Esophagus squamous epithelium (tissue), 5 donors: ENCODE measurements at regions not wholly inside any gene's neighbourhood (a gene's known extent, or its start where the extent isn't known, plus 50 kb on each side); places are given as distances from the start of the nearest gene placed in this dataset.

Source experiments
- DNase-seq: peaks from one replicate; lab custom pipeline; 2025; lab: John Stamatoyannopoulos, UW
- H3K27ac ChIP-seq, 4 donors: fragments of 200-600 bp; sonication (generic); one replicate each; pipeline ENCODE4 v1.5.1; 2016 to 2019; ENCODE audit warnings: mild to moderate bottlenecking in 1 of 4
- H3K27me3 ChIP-seq, 4 donors: fragments of 200-600 bp; sonication (generic); 1 replicate in 3 of 4; 2 replicates in 1 of 4; pipeline versions ENCODE4 v1.5.1 to v1.6.0; 2017 to 2021; ENCODE audit warnings: antibody characterized with exemption in 1 of 4
- H3K36me3 ChIP-seq, 3 donors: fragments of 200-600 bp; sonication (generic); one replicate each; pipeline ENCODE4 v1.5.1; 2016 to 2019
- H3K4me1 ChIP-seq, 3 donors: fragments of 200-600 bp; sonication (generic); one replicate each; pipeline ENCODE4 v1.5.1; 2017 to 2019
- H3K4me3 ChIP-seq, 4 donors: fragments of 200-600 bp; sonication (generic); 1 replicate in 3 of 4; 2 replicates in 1 of 4; pipeline ENCODE4 v1.5.1; 2016 to 2019; ENCODE audit warnings: mild to moderate bottlenecking in 2 of 4, moderate library complexity in 1 of 4
- H3K9me3 ChIP-seq, 3 donors: fragments of 200-600 bp; sonication (generic); one replicate each; pipeline ENCODE4 v1.5.1; 2016 to 2019
- CTCF ChIP-seq, 6 experiments: fragments of 450-650 bp in 4 of 6; fragments of 200-600 bp in 2 of 6; sonication (generic) in 2 of 6; IDR thresholded peaks; one replicate each; pipeline ENCODE4 v1.5.1; 2016 to 2019; ENCODE audit warnings: antibody characterized with exemption in 6 of 6, mild to moderate bottlenecking in 4 of 6, moderate library complexity in 4 of 6
- POLR2A ChIP-seq, 4 donors: fragments of 450-650 bp; IDR thresholded peaks; one replicate each; pipeline ENCODE4 v1.6.1; 2017; ENCODE audit warnings: antibody characterized with exemption in 4 of 4, mild to moderate bottlenecking in 4 of 4, moderate library complexity in 3 of 4
- WGBS, 2 donors: methylation state at CpG; one replicate each; pipeline ENCODE4 v1.1.5; 2018; 5-methylcytosine and 5-hydroxymethylcytosine counted together
- intact Hi-C: fragments of 100-400 bp; cut with DNase I; formaldehyde crosslinking; loops from one replicate; pipeline ENCODE4 v1.15.0; 2022
- donor health status: DM: yes; HTN: yes; CAD: no.

DNA sequence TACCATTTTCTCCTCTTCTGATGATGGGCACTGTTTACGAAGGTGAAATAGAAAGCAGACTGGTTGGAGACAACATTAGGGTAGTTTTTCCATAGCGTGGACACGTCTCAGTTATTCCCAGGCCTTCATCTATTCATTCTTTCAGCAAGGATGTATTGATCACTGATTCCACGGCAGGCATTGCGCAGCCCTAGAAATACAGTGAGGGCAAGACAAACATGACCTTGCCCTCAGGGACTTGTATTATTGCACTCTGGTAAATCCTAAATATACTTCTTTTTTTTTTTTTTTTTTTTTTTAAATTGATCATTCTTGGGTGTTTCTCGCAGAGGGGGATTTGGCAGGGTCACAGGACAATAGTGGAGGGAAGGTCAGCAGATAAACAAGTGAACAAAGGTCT, 167.3 kb upstream of the SPRED2 start:
- H3K9me3 ChIP-seq: no peaks in the 10 kb centered on the region
- peaks cover 0 to 23% (median 0%) of the 10 kb centered on the region in 3 donors for H3K4me1 ChIP-seq
- DNase-seq: no peak
- H3K27me3 ChIP-seq: peaks cover 0 to 14% (median 0%) of the 10 kb centered on the region in 4 donors
- intact Hi-C loops: no loop called here
- WGBS, 2 donors: 86 to 91% methylated on average over 5 of the region's 6 CpGs
- H3K27ac ChIP-seq: no peak overlapping the region
- no peaks in the 10 kb centered on the region for H3K36me3 ChIP-seq
- H3K4me3 ChIP-seq: no peak overlapping the region
- TF ChIP-seq POLR2A (IDR thresholded peaks at IDR 0.05): no peak
- TF ChIP-seq CTCF (IDR thresholded peaks at IDR 0.05): no peak

DNA sequence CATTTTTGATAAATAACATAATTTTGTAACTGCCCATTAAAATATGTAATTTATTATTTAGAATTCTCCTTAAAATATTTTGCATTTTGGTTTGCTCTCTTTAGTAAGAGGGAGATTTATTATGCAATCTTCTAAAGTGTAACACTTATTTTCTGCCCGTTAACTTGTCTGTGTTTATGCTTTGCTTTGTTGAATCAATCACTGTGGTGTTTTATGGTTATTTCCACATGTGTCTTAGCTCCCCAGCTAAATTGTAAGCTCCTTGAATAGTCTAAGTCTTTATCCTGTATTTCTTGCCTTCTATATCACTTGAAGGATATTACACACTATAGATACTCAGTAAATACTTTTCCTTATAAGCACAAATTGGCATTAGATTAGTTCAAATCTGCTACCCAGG, 166.6 kb upstream of the SPRED2 start:
- H3K27me3 ChIP-seq: peaks cover 0 to 13% (median 0%) of the 10 kb centered on the region in 4 donors
- TF ChIP-seq CTCF (IDR thresholded peaks at IDR 0.05) (no peak), POLR2A (IDR thresholded peaks at IDR 0.05) (no peak)
- H3K4me3 ChIP-seq: no peak overlapping the region
- peaks cover 0 to 19% (median 0%) of the 10 kb centered on the region in 3 donors for H3K4me1 ChIP-seq
- intact Hi-C loops: no loop called here
- no peak for DNase-seq
- H3K27ac ChIP-seq: no peak overlapping the region
- 69 to 77% methylated on average over 1 of the region's 1 CpG for WGBS, 2 donors
- H3K9me3 ChIP-seq: no peaks in the 10 kb centered on the region
- no peaks in the 10 kb centered on the region for H3K36me3 ChIP-seq

DNA sequence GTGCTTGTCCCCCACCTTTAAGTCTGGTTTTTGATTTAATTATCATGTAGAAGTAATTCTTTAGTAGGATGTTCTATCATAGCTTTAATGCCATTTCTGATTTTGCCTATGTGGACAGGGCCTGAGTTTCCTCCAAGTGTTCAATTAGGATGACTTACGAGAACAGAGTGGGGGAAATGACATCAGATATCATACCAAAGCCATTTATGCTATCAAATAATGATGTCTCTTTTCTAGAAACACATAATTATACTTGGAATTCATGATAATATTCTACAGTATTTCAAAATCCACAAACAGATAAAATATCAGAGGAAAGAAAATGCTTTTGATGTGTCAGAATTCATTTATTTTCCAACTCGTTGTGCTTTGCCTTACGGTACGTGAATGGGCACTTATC, 165.9 kb upstream of the SPRED2 start:
- DNase-seq: no peak
- TF ChIP-seq POLR2A (IDR thresholded peaks at IDR 0.05): no peak
- no peak for TF ChIP-seq CTCF (IDR thresholded peaks at IDR 0.05)
- no peak overlapping the region for H3K27ac ChIP-seq
- peaks cover 0 to 10% (median 0%) of the 10 kb centered on the region in 4 donors for H3K27me3 ChIP-seq
- peaks cover 0 to 18% (median 0%) of the 10 kb centered on the region in 3 donors for H3K4me1 ChIP-seq
- WGBS, 2 donors: 83 to 87% methylated on average over 4 of the region's 4 CpGs
- H3K36me3 ChIP-seq: no peaks in the 10 kb centered on the region
- intact Hi-C loops: no loop called here
- no peaks in the 10 kb centered on the region for H3K9me3 ChIP-seq
- H3K4me3 ChIP-seq: no peak overlapping the region

GRCh38 chr2:65595630-65596029, 163.2 kb upstream of the SPRED2 start:
- no peaks in the 10 kb centered on the region for H3K27me3 ChIP-seq
- TF ChIP-seq CTCF (IDR thresholded peaks at IDR 0.05) (no peak), POLR2A (IDR thresholded peaks at IDR 0.05) (no peak)
- H3K4me1 ChIP-seq: peaks cover 0 to under 1% (median 0%) of the 10 kb centered on the region in 3 donors
- no peaks in the 10 kb centered on the region for H3K9me3 ChIP-seq
- intact Hi-C loops: no loop called here
- H3K27ac ChIP-seq: no peak overlapping the region
- DNase-seq: no peak
- no peaks in the 10 kb centered on the region for H3K36me3 ChIP-seq
- H3K4me3 ChIP-seq: no peak overlapping the region

DNA sequence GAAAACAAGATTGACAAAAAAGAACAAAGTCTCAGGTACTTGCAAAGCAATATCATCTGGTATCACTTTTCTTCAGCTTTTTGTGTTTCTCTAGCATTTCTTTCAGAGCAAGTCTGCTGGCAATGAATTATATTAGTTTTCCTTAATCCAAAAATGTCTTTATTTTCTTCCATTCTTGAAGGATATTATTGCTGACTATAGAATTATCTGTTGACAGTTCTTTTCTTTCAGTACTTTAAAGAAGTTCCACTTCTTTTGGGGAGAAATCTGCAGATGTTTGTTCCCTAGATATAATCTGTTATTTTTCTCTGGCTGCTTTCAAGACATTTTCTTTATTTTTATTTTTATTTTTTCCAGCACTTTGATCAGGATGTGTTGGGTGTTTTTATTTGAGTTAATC, 161.8 kb upstream of the SPRED2 start:
- TF ChIP-seq CTCF (IDR thresholded peaks at IDR 0.05) (no peak), POLR2A (IDR thresholded peaks at IDR 0.05) (no peak)
- no peak for DNase-seq
- intact Hi-C loops: no loop called here

More for the DNA sequence above, 161.8 kb upstream of the SPRED2 start:
- no peaks in the 10 kb centered on the region for H3K4me1 ChIP-seq
- H3K36me3 ChIP-seq: no peaks in the 10 kb centered on the region
- no peaks in the 10 kb centered on the region for H3K9me3 ChIP-seq
- H3K27me3 ChIP-seq: no peaks in the 10 kb centered on the region
- no peak overlapping the region for H3K27ac ChIP-seq
- no peak overlapping the region for H3K4me3 ChIP-seq
